ENCODE measurements at regions not wholly inside any gene's neighbourhood (a gene's known extent, or its start where the extent isn't known, plus 50 kb on each side); places are given as distances from the start of the nearest gene placed in this dataset.
"Not testable (repeated sequence)": the region's sequence is repeated elsewhere in the genome, so short reads cannot be mapped to it uniquely, and the experiment has no call there.

DNA sequence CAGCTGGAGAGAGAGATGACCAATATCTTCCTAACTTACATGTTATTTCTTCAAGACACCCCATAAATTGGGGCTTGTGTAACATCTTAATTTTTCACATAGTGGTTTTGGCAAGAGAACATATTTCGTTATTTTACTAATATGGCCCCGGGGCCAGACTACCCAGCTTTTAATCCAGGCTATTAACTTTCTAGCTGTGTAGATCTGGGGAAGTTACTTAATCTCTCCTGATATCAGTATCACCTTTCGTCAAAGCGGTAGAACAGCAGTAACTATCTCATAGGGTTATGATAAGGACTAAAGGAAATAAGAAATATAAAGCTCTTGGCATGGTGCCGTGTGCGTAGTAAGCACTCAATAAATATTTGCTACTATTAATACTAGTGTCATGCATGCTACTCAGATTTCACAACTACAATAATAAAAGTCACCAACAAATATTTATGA, 71.6 kb upstream of the LYZL1 start:
- no peak for FAIRE-seq

DNA sequence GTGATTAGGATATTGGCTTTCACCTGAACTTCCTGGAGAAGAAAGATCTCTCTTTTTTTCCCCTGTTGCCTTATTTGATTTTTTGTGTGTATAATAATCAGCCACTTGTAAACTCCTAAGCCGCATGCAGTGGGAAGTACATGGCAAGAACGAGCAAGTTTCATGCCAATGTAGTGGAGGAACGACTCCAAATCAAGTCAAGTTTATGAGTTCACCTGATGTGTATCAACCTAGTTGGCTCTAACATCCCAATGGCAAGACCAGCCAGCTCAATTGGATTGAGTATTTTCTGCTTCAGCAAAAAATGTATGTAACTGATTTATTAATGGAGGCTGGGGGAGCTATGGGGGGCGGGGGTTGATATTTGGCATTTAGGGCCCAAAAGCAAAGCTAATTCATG, 65.5 kb upstream of the LYZL1 start:
- FAIRE-seq: no peak

More for the DNA sequence above, 71.6 kb upstream of the LYZL1 start:
- DNase-seq (ENCODE audit: insufficient read length, low spot score): no peak

DNA sequence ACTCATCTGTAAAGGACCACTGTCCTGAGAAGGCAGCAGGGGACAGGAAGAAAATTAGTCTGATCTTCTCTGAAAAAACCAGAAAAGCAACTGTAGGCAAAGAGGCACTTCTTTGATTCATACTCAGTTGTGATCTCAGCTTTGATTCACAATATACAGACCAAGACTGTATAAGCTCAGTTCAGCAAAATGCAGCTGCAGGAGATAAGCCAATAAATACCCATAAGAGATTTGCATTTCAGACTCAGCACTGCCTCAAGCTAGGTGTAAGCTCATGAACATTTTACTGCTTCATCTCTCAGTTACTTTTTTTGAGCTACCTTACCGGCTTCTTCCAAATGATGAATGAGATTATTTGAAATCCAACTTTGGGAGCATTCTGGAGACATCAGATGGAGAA, 64.2 kb upstream of the LYZL1 start:
- DNase-seq (ENCODE audit: insufficient read length, low spot score) (no peak), FAIRE-seq (no peak)

More for the DNA sequence above, 65.5 kb upstream of the LYZL1 start:
- no peak for DNase-seq (ENCODE audit: insufficient read length, low spot score)

DNA sequence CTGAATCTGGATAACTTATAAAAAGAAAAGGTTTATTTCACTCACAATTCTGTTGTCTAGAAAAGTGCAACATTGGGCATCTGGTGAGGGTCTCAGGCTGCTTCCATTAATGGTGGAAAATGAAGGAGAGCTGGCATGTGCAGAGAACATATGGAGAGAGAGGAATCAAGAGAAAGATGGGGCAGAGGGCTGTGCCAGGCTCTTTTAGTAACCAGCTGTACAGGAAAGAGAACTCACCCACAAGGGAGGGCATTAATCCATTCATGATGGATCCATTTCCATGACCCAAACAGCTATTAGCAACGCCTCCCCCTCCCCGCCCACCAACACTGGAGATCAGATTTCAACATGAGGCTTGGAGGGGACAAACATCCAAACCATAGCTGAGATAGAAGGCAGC, 61.7 kb upstream of the LYZL1 start:
- DNase-seq (ENCODE audit: insufficient read length, low spot score) (no peak), FAIRE-seq (no peak)

GRCh38 chr10:29228562-29228961, 60.3 kb upstream of the LYZL1 start:
- DNase-seq (ENCODE audit: insufficient read length, low spot score): no peak
- no peak for FAIRE-seq

- no peak for FAIRE-seq
- no peak for DNase-seq (ENCODE audit: insufficient read length, low spot score)
Measured at GRCh38 chr10:29229258-29229705, 59.6 kb upstream of the LYZL1 start.

DNA sequence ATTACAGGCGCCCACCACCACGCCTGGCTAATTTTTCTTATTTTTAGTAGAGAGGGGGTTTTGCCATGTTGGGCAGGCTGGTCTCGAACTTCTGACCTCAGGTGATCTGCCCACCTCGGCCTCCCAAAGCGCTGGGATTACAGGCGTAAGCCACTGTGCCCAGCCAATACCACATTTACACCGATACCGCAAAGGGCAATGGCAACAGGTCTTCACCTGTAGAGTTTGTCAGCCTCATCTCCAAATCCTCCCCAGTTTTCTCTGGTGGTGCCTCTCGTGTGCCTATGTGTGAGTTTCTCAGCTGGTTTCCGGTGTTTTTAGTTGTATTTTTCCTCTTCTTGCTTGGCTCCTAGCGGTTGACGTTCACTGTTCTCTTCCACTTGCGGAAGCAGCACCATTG, 52.0 kb upstream of the LYZL1 start:
- not testable (repeated sequence) for FAIRE-seq; DNase-seq (ENCODE audit: insufficient read length, low spot score)

GRCh38 chr10:29237786-29238185, 51.1 kb upstream of the LYZL1 start:
- DNase-seq (ENCODE audit: insufficient read length, low spot score): no peak
- no peak for FAIRE-seq

DNA sequence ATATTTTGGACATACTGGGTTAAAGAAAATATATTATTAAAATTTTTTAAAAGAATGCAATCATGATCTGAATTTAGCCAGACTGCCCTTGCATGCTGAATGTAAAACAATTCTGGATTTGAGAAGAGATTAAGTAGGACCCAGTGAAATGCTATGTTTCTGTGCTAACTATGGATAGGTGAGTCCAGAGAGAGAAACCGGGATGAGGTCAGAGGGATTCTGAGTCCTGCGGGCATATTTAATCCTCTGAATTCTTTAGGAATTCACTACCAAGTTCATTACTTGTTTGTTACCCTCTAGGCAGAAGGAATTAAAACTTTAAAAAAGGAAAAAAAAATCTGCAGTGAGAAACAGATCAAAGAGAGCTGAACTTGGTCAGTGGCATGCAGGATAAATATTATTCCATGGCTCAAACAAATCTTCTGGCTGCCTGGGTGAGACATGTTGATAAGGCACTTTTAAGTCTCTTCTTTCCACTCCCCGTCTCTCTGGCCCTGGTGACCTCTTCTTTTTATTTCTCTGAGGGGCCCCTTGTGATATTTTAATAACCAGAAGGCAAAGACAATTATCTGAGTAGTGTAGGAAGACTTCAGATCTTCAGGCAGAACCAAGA, 50.2 kb upstream of the LYZL1 start:
- FAIRE-seq (no peak), DNase-seq (ENCODE audit: insufficient read length, low spot score) (no peak)

All from HTR-8/SVneo (cell line).